OCI-LY3 (cell line): ENCODE measurements at regions not wholly inside any gene's neighbourhood (a gene's known extent, or its start where the extent isn't known, plus 50 kb on each side); places are given as distances from the start of the nearest gene placed in this dataset.

Source experiments
- EZH2phosphoT487 ChIP-seq: fragments of 200-600 bp; shearing (Covaris generic); IDR thresholded peaks from 2 replicates; pipeline ENCODE4 v1.6.1; 2018; ENCODE audit warnings: antibody characterized with exemption, mixed run types, low read depth
- TF ChIP-seq, protein P1 (sequence below): fragments of 200-600, 300-600 bp; sonication (generic); IDR thresholded peaks from 2 replicates; pipeline ENCODE4 v1.5.1; 2014; ENCODE audit warnings: antibody characterized with exemption, low read length, low read depth

DNA sequence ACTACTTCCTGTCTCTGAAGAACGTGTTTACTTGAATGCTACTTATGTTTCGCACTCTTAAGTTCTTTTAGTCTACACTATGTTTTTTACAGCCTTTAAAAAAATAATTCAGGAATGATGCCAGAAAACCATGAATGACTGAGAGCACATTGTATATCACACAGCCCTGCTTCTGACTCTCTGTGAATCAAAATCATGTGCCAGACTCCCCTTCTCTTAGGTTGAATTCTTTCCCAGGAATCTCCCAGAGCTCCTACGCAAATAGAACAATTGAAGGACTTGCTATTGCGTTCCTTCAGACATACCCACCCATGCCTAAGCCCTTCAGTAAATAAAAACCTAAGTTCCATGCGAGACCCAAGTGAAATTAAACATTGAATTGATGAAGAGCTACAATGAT, 782.0 kb upstream of the ALCAM start:
- TF ChIP-seq, protein P1, sequence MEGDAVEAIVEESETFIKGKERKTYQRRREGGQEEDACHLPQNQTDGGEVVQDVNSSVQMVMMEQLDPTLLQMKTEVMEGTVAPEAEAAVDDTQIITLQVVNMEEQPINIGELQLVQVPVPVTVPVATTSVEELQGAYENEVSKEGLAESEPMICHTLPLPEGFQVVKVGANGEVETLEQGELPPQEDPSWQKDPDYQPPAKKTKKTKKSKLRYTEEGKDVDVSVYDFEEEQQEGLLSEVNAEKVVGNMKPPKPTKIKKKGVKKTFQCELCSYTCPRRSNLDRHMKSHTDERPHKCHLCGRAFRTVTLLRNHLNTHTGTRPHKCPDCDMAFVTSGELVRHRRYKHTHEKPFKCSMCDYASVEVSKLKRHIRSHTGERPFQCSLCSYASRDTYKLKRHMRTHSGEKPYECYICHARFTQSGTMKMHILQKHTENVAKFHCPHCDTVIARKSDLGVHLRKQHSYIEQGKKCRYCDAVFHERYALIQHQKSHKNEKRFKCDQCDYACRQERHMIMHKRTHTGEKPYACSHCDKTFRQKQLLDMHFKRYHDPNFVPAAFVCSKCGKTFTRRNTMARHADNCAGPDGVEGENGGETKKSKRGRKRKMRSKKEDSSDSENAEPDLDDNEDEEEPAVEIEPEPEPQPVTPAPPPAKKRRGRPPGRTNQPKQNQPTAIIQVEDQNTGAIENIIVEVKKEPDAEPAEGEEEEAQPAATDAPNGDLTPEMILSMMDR = no peak
- no peak for TF ChIP-seq EZH2phosphoT487
